Suprapubic skin (tissue), 4 donors: ENCODE measurements at regions not wholly inside any gene's neighbourhood (a gene's known extent, or its start where the extent isn't known, plus 50 kb on each side); places are given as distances from the start of the nearest gene placed in this dataset.

ENCODE experiments used
- DNase-seq, 2 donors: peaks; one replicate each; pipeline ENCODE4 v3.0.0-alpha.2; 2019; ENCODE audit warnings: low spot score in 2 of 2
- H3K27ac ChIP-seq: fragments of 200-600 bp; sonication (generic); one replicate; pipeline ENCODE4 v1.5.1; 2019
- H3K27me3 ChIP-seq: fragments of 200-600 bp; sonication (generic); one replicate; pipeline ENCODE4 v1.5.1; 2019
- H3K36me3 ChIP-seq: fragments of 200-600 bp; sonication (generic); one replicate; pipeline ENCODE4 v1.5.1; 2019
- H3K4me1 ChIP-seq: fragments of 200-600 bp; sonication (generic); one replicate; pipeline ENCODE4 v1.5.1; 2019
- H3K4me3 ChIP-seq: fragments of 200-600 bp; sonication (generic); one replicate; pipeline ENCODE4 v1.5.1; 2019; ENCODE audit warnings: mild to moderate bottlenecking
- H3K9me3 ChIP-seq: fragments of 200-600 bp; sonication (generic); one replicate; pipeline ENCODE4 v1.5.1; 2019
- CTCF ChIP-seq, 2 donors: fragments of 200-600 bp in 1 of 2; fragments of 450-650 bp in 1 of 2; sonication (generic) in 1 of 2; IDR thresholded peaks; one replicate each; pipeline ENCODE4 v1.5.1; 2016 to 2019; ENCODE audit warnings: antibody characterized with exemption in 2 of 2, mild to moderate bottlenecking in 1 of 2, moderate library complexity in 1 of 2
- EP300 ChIP-seq: sonication (generic); formaldehyde crosslinking; IDR thresholded peaks from one replicate; pipeline ENCODE4 v1.6.1; 2017; ENCODE audit warnings: antibody characterized with exemption
- POLR2A ChIP-seq, 2 donors: fragments of 450-650 bp; IDR thresholded peaks; one replicate each; pipeline ENCODE4 v1.6.1; 2017; ENCODE audit warnings: antibody characterized with exemption in 2 of 2, mild to moderate bottlenecking in 2 of 2, moderate library complexity in 2 of 2
- POLR2AphosphoS5 ChIP-seq, 3 donors: sonication (generic); formaldehyde crosslinking; IDR thresholded peaks; one replicate each; pipeline ENCODE4 v1.6.1; 2017; ENCODE audit warnings: antibody characterized with exemption in 3 of 3
- WGBS: methylation state at CpG from one replicate; pipeline ENCODE4 v1.1.5; 2018; 5-methylcytosine and 5-hydroxymethylcytosine counted together

- H3K4me3 ChIP-seq = no peak overlapping the region
- 59% methylated on average over 3 of the region's 3 CpGs for WGBS
- no peaks in the 10 kb centered on the region for H3K27me3 ChIP-seq
- no peaks in the 10 kb centered on the region for H3K9me3 ChIP-seq
- H3K36me3 ChIP-seq = no peaks in the 10 kb centered on the region
- H3K4me1 ChIP-seq = no peaks in the 10 kb centered on the region
- no peak for DNase-seq
- TF ChIP-seq EP300 = no peak
- no peak for TF ChIP-seq POLR2AphosphoS5 (IDR thresholded peaks at IDR 0.05)
- no peak for TF ChIP-seq CTCF (IDR thresholded peaks at IDR 0.05)
- TF ChIP-seq POLR2A (IDR thresholded peaks at IDR 0.05) = no peak
- H3K27ac ChIP-seq = no peak overlapping the region
Measured at GRCh38 chr4:30854531-30854930, 134.4 kb downstream of the PCDH7 start.

- DNase-seq = no peak
- no peak overlapping the region for H3K4me3 ChIP-seq
- no peaks in the 10 kb centered on the region for H3K36me3 ChIP-seq
- no peak overlapping the region for H3K27ac ChIP-seq
- H3K27me3 ChIP-seq = no peaks in the 10 kb centered on the region
- H3K9me3 ChIP-seq = no peaks in the 10 kb centered on the region
- H3K4me1 ChIP-seq = no peaks in the 10 kb centered on the region
- WGBS = 91% methylated on average over 3 of the region's 3 CpGs
- TF ChIP-seq POLR2AphosphoS5 (IDR thresholded peaks at IDR 0.05) (no peak), EP300 (no peak)
Measured at GRCh38 chr4:30855232-30855631, 135.1 kb downstream of the PCDH7 start.

GRCh38 chr4:30856795-30857564 lies 136.8 kb downstream of the PCDH7 start:
- H3K36me3 ChIP-seq = no peaks in the 10 kb centered on the region
- WGBS = 82% methylated on average over 6 of the region's 6 CpGs
- H3K9me3 ChIP-seq = no peaks in the 10 kb centered on the region
- DNase-seq = no peak
- no peak for TF ChIP-seq POLR2A (IDR thresholded peaks at IDR 0.05)
- no peak overlapping the region for H3K4me3 ChIP-seq
- H3K27ac ChIP-seq = no peak overlapping the region
- H3K27me3 ChIP-seq = no peaks in the 10 kb centered on the region
- peaks cover 5% of the 10 kb centered on the region for H3K4me1 ChIP-seq

- 63% methylated on average over 3 of the region's 3 CpGs for WGBS
- H3K4me1 ChIP-seq = peaks cover 5% of the 10 kb centered on the region
- no peak overlapping the region for H3K27ac ChIP-seq
- DNase-seq = no peak
- H3K27me3 ChIP-seq = no peaks in the 10 kb centered on the region
- H3K9me3 ChIP-seq = no peaks in the 10 kb centered on the region
- no peak overlapping the region for H3K4me3 ChIP-seq
- TF ChIP-seq POLR2AphosphoS5 (IDR thresholded peaks at IDR 0.05) (no peak), EP300 (no peak), POLR2A (IDR thresholded peaks at IDR 0.05) (no peak), CTCF (IDR thresholded peaks at IDR 0.05) (no peak)
- no peaks in the 10 kb centered on the region for H3K36me3 ChIP-seq
Measured at GRCh38 chr4:30860978-30861377, 140.8 kb downstream of the PCDH7 start.

GRCh38 chr4:30862196-30862595 lies 142.0 kb downstream of the PCDH7 start:
- H3K4me3 ChIP-seq = no peak overlapping the region
- peaks cover 5% of the 10 kb centered on the region for H3K4me1 ChIP-seq
- 76% methylated on average over 1 of the region's 1 CpG for WGBS
- no peaks in the 10 kb centered on the region for H3K27me3 ChIP-seq
- no peak for TF ChIP-seq POLR2A (IDR thresholded peaks at IDR 0.05)
- no peak for TF ChIP-seq EP300
- TF ChIP-seq CTCF (IDR thresholded peaks at IDR 0.05) = no peak
- no peak for TF ChIP-seq POLR2AphosphoS5 (IDR thresholded peaks at IDR 0.05)
- H3K9me3 ChIP-seq = no peaks in the 10 kb centered on the region
- no peaks in the 10 kb centered on the region for H3K36me3 ChIP-seq
- DNase-seq = no peak
- H3K27ac ChIP-seq = no peak overlapping the region

- no peak for TF ChIP-seq POLR2AphosphoS5 (IDR thresholded peaks at IDR 0.05)
- TF ChIP-seq CTCF (IDR thresholded peaks at IDR 0.05) = no peak
- no peak for TF ChIP-seq EP300
- no peak for TF ChIP-seq POLR2A (IDR thresholded peaks at IDR 0.05)
- DNase-seq = no peak
- no peak overlapping the region for H3K4me3 ChIP-seq
Measured at GRCh38 chr4:30863021-30863420, 142.9 kb downstream of the PCDH7 start.

More at GRCh38 chr4:30863021-30863420, 142.9 kb downstream of the PCDH7 start:
- WGBS = 56% methylated on average over 2 of the region's 2 CpGs
- Histone ChIP-seq H3K27ac (no peak overlapping the region), H3K27me3 (no peaks in the 10 kb centered on the region), H3K36me3 (no peaks in the 10 kb centered on the region), H3K4me1 (peaks cover 5% of the 10 kb centered on the region), H3K9me3 (no peaks in the 10 kb centered on the region)
